Activated naive CD4-positive, alpha-beta T cell treated with anti-CD3 and anti-CD28 coated beads, Interleukin-2, amount 50 U/mL, for 72 hours (primary cell): ENCODE measurements at regions not wholly inside any gene's neighbourhood (a gene's known extent, or its start where the extent isn't known, plus 50 kb on each side); places are given as distances from the start of the nearest gene placed in this dataset.

ENCODE experiments used
- ATAC-seq, 2 donors: fragments of 150-1000 bp; cut with Tn5 transposase; 2 replicates each; pipeline ENCODE4 v1.10.0; 2021; ENCODE audit warnings: mild to moderate bottlenecking in 2 of 2, moderate library complexity in 2 of 2
- DNase-seq, 2 donors: peaks; one replicate each; pipeline ENCODE4 v3.0.0; 2021 to 2022; ENCODE audit warnings: low spot score in 2 of 2
- H3K27ac Mint-ChIP-seq, 2 donors: one replicate each; pipeline ENCODE4 v1.8.0; 2022; ENCODE audit warnings: mild to moderate bottlenecking in 2 of 2, mixed read lengths in 2 of 2
- H3K36me3 Mint-ChIP-seq, 2 donors: one replicate each; pipeline ENCODE4 v1.8.0; 2022; ENCODE audit warnings: mixed read lengths in 2 of 2
- H3K9me3 Mint-ChIP-seq, 2 donors: one replicate each; pipeline ENCODE4 v1.8.0; 2022; ENCODE audit warnings: mixed read lengths in 2 of 2

GRCh38 chr6:22380236-22380635 is 83.4 kb upstream of the PRL start:
- Mint-ChIP-seq H3K27ac (no peak overlapping the region), H3K9me3 (peaks cover 10 to 11% of the 10 kb centered on the region in 2 donors), H3K36me3 (peaks cover 0 to 5% of the 10 kb centered on the region in 2 donors)
- ATAC-seq (no peak), DNase-seq (no peak)

- no peak for DNase-seq
- ATAC-seq: no peak
- Mint-ChIP-seq H3K36me3 (peaks cover 0 to 7% of the 10 kb centered on the region in 2 donors), H3K9me3 (peaks cover 13% of the 10 kb centered on the region in 2 donors), H3K27ac (no peak overlapping the region)
Measured at GRCh38 chr6:22381845-22382544, 85.2 kb upstream of the PRL start.

- H3K36me3 Mint-ChIP-seq: peaks cover 0 to 10% of the 10 kb centered on the region in 2 donors
- DNase-seq (no peak), ATAC-seq (no peak)
- H3K27ac Mint-ChIP-seq: no peak overlapping the region
- peaks cover 10 to 12% of the 10 kb centered on the region in 2 donors for H3K9me3 Mint-ChIP-seq
Measured at GRCh38 chr6:22383016-22383415, 86.2 kb upstream of the PRL start.

GRCh38 chr6:22392711-22393110 is 95.9 kb upstream of the PRL start:
- no peak overlapping the region for H3K27ac Mint-ChIP-seq
- peaks cover 10% of the 10 kb centered on the region in 2 donors for H3K9me3 Mint-ChIP-seq
- no peak for ATAC-seq
- DNase-seq: no peak
- peaks cover 0 to 8% of the 10 kb centered on the region in 2 donors for H3K36me3 Mint-ChIP-seq

- Mint-ChIP-seq H3K36me3 (no peaks in the 10 kb centered on the region), H3K27ac (no peak overlapping the region), H3K9me3 (no peaks in the 10 kb centered on the region)
- no peak for DNase-seq
- no peak for ATAC-seq
Measured at GRCh38 chr6:22394691-22395090, 97.9 kb upstream of the PRL start.

- DNase-seq (no peak), ATAC-seq (no peak)
- Mint-ChIP-seq H3K27ac (no peak overlapping the region), H3K36me3 (no peaks in the 10 kb centered on the region), H3K9me3 (no peaks in the 10 kb centered on the region)
Measured at GRCh38 chr6:22399693-22400092, 102.9 kb upstream of the PRL start.

GRCh38 chr6:22401206-22401605 is 104.4 kb upstream of the PRL start:
- H3K9me3 Mint-ChIP-seq: no peaks in the 10 kb centered on the region
- no peak overlapping the region for H3K27ac Mint-ChIP-seq
- DNase-seq (no peak), ATAC-seq (no peak)
- H3K36me3 Mint-ChIP-seq: no peaks in the 10 kb centered on the region

- Mint-ChIP-seq H3K9me3 (no peaks in the 10 kb centered on the region), H3K27ac (no peak overlapping the region), H3K36me3 (no peaks in the 10 kb centered on the region)
- DNase-seq: no peak
- ATAC-seq: no peak
Measured at GRCh38 chr6:22401932-22402331, 105.1 kb upstream of the PRL start.

- H3K27ac Mint-ChIP-seq: no peak overlapping the region
- peaks cover 0 to 5% of the 10 kb centered on the region in 2 donors for H3K9me3 Mint-ChIP-seq
- H3K36me3 Mint-ChIP-seq: no peaks in the 10 kb centered on the region
- DNase-seq (no peak), ATAC-seq (no peak)
Measured at GRCh38 chr6:22409486-22409885, 112.7 kb upstream of the PRL start.

- no peak for ATAC-seq
- Mint-ChIP-seq H3K36me3 (no peaks in the 10 kb centered on the region), H3K27ac (no peak overlapping the region), H3K9me3 (peaks cover 0 to 5% of the 10 kb centered on the region in 2 donors)
- no peak for DNase-seq
Measured at GRCh38 chr6:22411376-22412105, 114.7 kb upstream of the PRL start.

GRCh38 chr6:22412994-22413393 is 116.2 kb upstream of the PRL start:
- no peaks in the 10 kb centered on the region for H3K36me3 Mint-ChIP-seq
- ATAC-seq (no peak), DNase-seq (no peak)
- no peak overlapping the region for H3K27ac Mint-ChIP-seq
- H3K9me3 Mint-ChIP-seq: peaks cover 0 to 5% of the 10 kb centered on the region in 2 donors

- H3K27ac Mint-ChIP-seq: no peak overlapping the region
- ATAC-seq: no peak
- H3K9me3 Mint-ChIP-seq: peaks cover 3 to 7% of the 10 kb centered on the region in 2 donors
- peaks cover 0 to 2% of the 10 kb centered on the region in 2 donors for H3K36me3 Mint-ChIP-seq
- DNase-seq: no peak
Measured at GRCh38 chr6:22413681-22414311, 117.0 kb upstream of the PRL start.

- no peak for DNase-seq
- Mint-ChIP-seq H3K27ac (no peak overlapping the region), H3K36me3 (peaks cover 0 to 18% of the 10 kb centered on the region in 2 donors), H3K9me3 (peaks cover 12 to 19% of the 10 kb centered on the region in 2 donors)
- no peak for ATAC-seq
Measured at GRCh38 chr6:22418714-22419113, 121.9 kb upstream of the PRL start.

GRCh38 chr6:22421198-22421597 is 124.4 kb upstream of the PRL start:
- DNase-seq (no peak), ATAC-seq (no peak)
- Mint-ChIP-seq H3K36me3 (peaks cover 0 to 18% of the 10 kb centered on the region in 2 donors), H3K9me3 (peaks cover 12 to 19% of the 10 kb centered on the region in 2 donors), H3K27ac (no peak overlapping the region)

GRCh38 chr6:22424196-22424595 is 127.4 kb upstream of the PRL start:
- Mint-ChIP-seq H3K36me3 (peaks cover 0 to 12% of the 10 kb centered on the region in 2 donors), H3K9me3 (peaks cover 5 to 16% of the 10 kb centered on the region in 2 donors), H3K27ac (no peak overlapping the region)
- ATAC-seq: no peak
- no peak for DNase-seq

- Mint-ChIP-seq H3K27ac (no peak overlapping the region), H3K9me3 (peaks cover 3 to 6% of the 10 kb centered on the region in 2 donors), H3K36me3 (no peaks in the 10 kb centered on the region)
- ATAC-seq: no peak
- DNase-seq: no peak
Measured at GRCh38 chr6:22432060-22432459, 135.2 kb upstream of the PRL start.

GRCh38 chr6:22433745-22434144 is 135.6 kb upstream of the HDGFL1 start:
- Mint-ChIP-seq H3K27ac (no peak overlapping the region), H3K36me3 (no peaks in the 10 kb centered on the region), H3K9me3 (peaks cover 3 to 8% of the 10 kb centered on the region in 2 donors)
- ATAC-seq (no peak), DNase-seq (no peak)
